SK-N-SH (cell line): ENCODE measurements at regions not wholly inside any gene's neighbourhood (a gene's known extent, or its start where the extent isn't known, plus 50 kb on each side); places are given as distances from the start of the nearest gene placed in this dataset.

Experiments
- CTCF ChIA-PET: fragments of 300-600, 350-600 bp; formaldehyde crosslinking; extraction: SDS; loops from one replicate; lab custom pipeline; 2021; lab: Yijun Ruan, JAX
- POLR2A ChIA-PET: fragments of 350-600 bp; sonication (Branson Sonifier 250); formaldehyde crosslinking; extraction: SDS; loops from one replicate; lab custom pipeline; 2020; ENCODE audit warnings: antibody characterized with exemption, inconsistent platforms; lab: Yijun Ruan, JAX
- DNase-seq: peaks from one replicate; pipeline ENCODE4 v3.0.0; 2012
- H2AFZ ChIP-seq: fragments of 200-600 bp; sonication (generic); 2 replicates; pipeline ENCODE4 v1.8.1; 2016; ENCODE audit warnings: antibody characterized with exemption, mild to moderate bottlenecking, low read depth
- H3F3A ChIP-seq: fragments of 200-600 bp; sonication (generic); replicated peaks from 2 replicates; pipeline ENCODE3; 2016; ENCODE audit warnings: antibody characterized with exemption, mild to moderate bottlenecking; ENCODE audit not compliant: insufficient read depth
- H3K27ac ChIP-seq, 2 experiments: fragments of 200-500 bp in 1 of 2; fragments of 200-600 bp in 1 of 2; sonication (Bioruptor generic) in 1 of 2; sonication (generic), shearing (Covaris generic) in 1 of 2; 2 replicates each; pipeline versions ENCODE4 v1.5.1 to v1.6.1; 2014 to 2016; ENCODE audit warnings: low read depth in 2 of 2, inconsistent platforms in 1 of 2, low read length in 1 of 2, mild to moderate bottlenecking in 1 of 2, mixed read lengths in 1 of 2
- H3K27me3 ChIP-seq: fragments of 200-600 bp; sonication (generic), shearing (Covaris generic); 2 replicates; pipeline ENCODE4 v1.6.1; 2016; ENCODE audit warnings: mixed run types; ENCODE audit not compliant: insufficient read depth
- H3K36me3 ChIP-seq, 2 experiments: fragments of 200-500 bp in 1 of 2; fragments of 200-600 bp in 1 of 2; sonication (Bioruptor generic) in 1 of 2; sonication (generic) in 1 of 2; replicated peaks in 1 of 2; 2 replicates each; pipeline versions ENCODE3 to v1.5.1; 2014 to 2016; ENCODE audit warnings: low read length in 1 of 2, mild to moderate bottlenecking in 1 of 2; ENCODE audit not compliant: insufficient read depth in 2 of 2, control insufficient read depth in 1 of 2
- H3K4me1 ChIP-seq, 2 experiments: fragments of 200-500 bp in 1 of 2; fragments of 200-600 bp in 1 of 2; sonication (Bioruptor generic) in 1 of 2; sonication (generic), shearing (Covaris generic) in 1 of 2; 2 replicates each; pipeline versions ENCODE4 v1.5.1 to v1.6.1; 2014 to 2016; ENCODE audit warnings: low read depth in 1 of 2, low read length in 1 of 2, mixed run types in 1 of 2; ENCODE audit not compliant: insufficient read depth in 2 of 2, control insufficient read depth in 1 of 2
- H3K4me2 ChIP-seq: fragments of 200-600 bp; sonication (generic), shearing (Covaris generic); 2 replicates; pipeline ENCODE4 v1.6.1; 2017; ENCODE audit warnings: mixed run types
- H3K4me3 ChIP-seq, 2 experiments: fragments of 200-500 bp in 1 of 2; fragments of 200-600 bp in 1 of 2; sonication (Bioruptor generic) in 1 of 2; sonication (generic), shearing (Covaris generic) in 1 of 2; 2 replicates each; pipeline versions ENCODE4 v1.5.1 to v1.8.1; 2014 to 2016; ENCODE audit warnings: low read depth in 2 of 2, inconsistent platforms in 1 of 2, low read length in 1 of 2, mild to moderate bottlenecking in 1 of 2, mixed read lengths in 1 of 2, moderate library complexity in 1 of 2
- H3K79me2 ChIP-seq: fragments of 200-600 bp; sonication (generic); 2 replicates; pipeline ENCODE4 v1.8.1; 2017; ENCODE audit warnings: mild to moderate bottlenecking; ENCODE audit not compliant: insufficient read depth
- H3K9ac ChIP-seq: fragments of 200-600 bp; sonication (generic); 2 replicates; pipeline ENCODE4 v1.6.1; 2017; ENCODE audit warnings: mixed run types
- H3K9me2 ChIP-seq: fragments of 200-600 bp; sonication (generic); 2 replicates; pipeline ENCODE4 v1.6.1; 2017; ENCODE audit warnings: mixed run types
- H3K9me3 ChIP-seq: fragments of 200-600 bp; sonication (generic); 2 replicates; pipeline ENCODE4 v1.6.1; 2017; ENCODE audit warnings: mixed run types, mild to moderate bottlenecking, moderate library complexity
- H4K20me1 ChIP-seq: fragments of 200-600 bp; sonication (generic); 2 replicates; pipeline ENCODE4 v1.6.1; 2017; ENCODE audit warnings: mild to moderate bottlenecking, mixed run types; ENCODE audit not compliant: insufficient read depth
- CHD2 ChIP-seq: fragments of 150-350 bp; IDR thresholded peaks from 2 replicates; pipeline ENCODE4 v1.6.1; 2018; ENCODE audit warnings: low read length; ENCODE audit not compliant: partially characterized antibody
- ELF1 ChIP-seq: IDR thresholded peaks from 2 replicates; pipeline ENCODE4 v1.4.0; 2012
- EP300 ChIP-seq, 2 experiments: IDR thresholded peaks; 2 replicates each; pipeline versions ENCODE4 v1.4.0 to v1.6.1; 2012; ENCODE audit warnings: borderline replicate concordance in 1 of 2, low read depth in 1 of 2, low read length in 1 of 2
- EZH2phosphoT487 ChIP-seq: fragments of 200-600 bp; sonication (generic); IDR thresholded peaks from 2 replicates; pipeline ENCODE4 v1.6.1; 2017; ENCODE audit warnings: low read depth, mixed run types, mild to moderate bottlenecking, antibody characterized with exemption, moderate library complexity, borderline replicate concordance
- FOSL2 ChIP-seq: IDR thresholded peaks from 2 replicates; pipeline ENCODE4 v1.4.0; 2012; ENCODE audit warnings: low read depth, mild to moderate bottlenecking, moderate library complexity, borderline replicate concordance
- FOXM1 ChIP-seq: IDR thresholded peaks from 2 replicates; pipeline ENCODE4 v1.4.0; 2012; ENCODE audit warnings: low read depth, mild to moderate bottlenecking
- JUND ChIP-seq: IDR thresholded peaks from 2 replicates; pipeline ENCODE4 v1.4.0; 2012
- MEF2A ChIP-seq: IDR thresholded peaks from 2 replicates; pipeline ENCODE4 v1.4.0; 2012; ENCODE audit warnings: low read depth, borderline replicate concordance
- RAD21 ChIP-seq: IDR thresholded peaks from 2 replicates; pipeline ENCODE4 v1.6.1; 2012; ENCODE audit warnings: mild to moderate bottlenecking, low read length
- RCOR1 ChIP-seq: fragments of 150-350 bp; IDR thresholded peaks from 2 replicates; pipeline ENCODE4 v1.6.1; 2017; ENCODE audit warnings: antibody characterized with exemption, low read length
- RXRA ChIP-seq: IDR thresholded peaks from 2 replicates; pipeline ENCODE4 v1.4.0; 2012; ENCODE audit warnings: low read depth, mild to moderate bottlenecking, borderline replicate concordance
- SIN3A ChIP-seq: IDR thresholded peaks from 2 replicates; pipeline ENCODE4 v1.6.1; 2012; ENCODE audit warnings: low read depth, mild to moderate bottlenecking, low read length, moderate library complexity, borderline replicate concordance
- SMC3 ChIP-seq: IDR thresholded peaks from 2 replicates; pipeline ENCODE4 v1.6.1; 2012; ENCODE audit warnings: low read depth, low read length, improper control_type of control experiment
- TAF1 ChIP-seq: IDR thresholded peaks from 2 replicates; pipeline ENCODE4 v1.6.1; 2012; ENCODE audit warnings: low read depth, mild to moderate bottlenecking, low read length, moderate library complexity, borderline replicate concordance
- WGBS: methylation state at CpG from one replicate; pipeline ENCODE4 v1.1.6; 2017; ENCODE audit warnings: low lambda C conversion rate; 5-methylcytosine and 5-hydroxymethylcytosine counted together
- TF ChIP-seq, protein P1 (sequence below): fragments of 150-350 bp; IDR thresholded peaks from 2 replicates; pipeline ENCODE4 v1.6.1; 2017; ENCODE audit warnings: antibody characterized with exemption, low read length, low read depth, borderline replicate concordance
- TF ChIP-seq, protein P2 (sequence below): fragments of 150-350 bp; IDR thresholded peaks from 2 replicates; pipeline ENCODE4 v1.6.1; 2016; ENCODE audit warnings: mild to moderate bottlenecking, low read depth, low read length
- TF ChIP-seq, protein P3 (sequence below): fragments of 200-600 bp; sonication (generic); IDR thresholded peaks from 2 replicates; pipeline ENCODE4 v1.6.1; 2017; ENCODE audit warnings: antibody characterized with exemption, mild to moderate bottlenecking, moderate library complexity
- TF ChIP-seq, protein P4 (sequence below): IDR thresholded peaks from 2 replicates; pipeline ENCODE4; 2012
- TF ChIP-seq, protein P5 (sequence below): IDR thresholded peaks from 2 replicates; pipeline ENCODE4 v1.4.0; 2012; ENCODE audit warnings: low read depth
- TF ChIP-seq, protein P6 (sequence below): IDR thresholded peaks from 2 replicates; pipeline ENCODE4 v1.4.0; 2012; ENCODE audit warnings: low read depth, borderline replicate concordance
- TF ChIP-seq, protein P7 (sequence below): IDR thresholded peaks from 2 replicates; pipeline ENCODE4 v1.4.0; 2012; ENCODE audit warnings: low read depth, borderline replicate concordance

DNA sequence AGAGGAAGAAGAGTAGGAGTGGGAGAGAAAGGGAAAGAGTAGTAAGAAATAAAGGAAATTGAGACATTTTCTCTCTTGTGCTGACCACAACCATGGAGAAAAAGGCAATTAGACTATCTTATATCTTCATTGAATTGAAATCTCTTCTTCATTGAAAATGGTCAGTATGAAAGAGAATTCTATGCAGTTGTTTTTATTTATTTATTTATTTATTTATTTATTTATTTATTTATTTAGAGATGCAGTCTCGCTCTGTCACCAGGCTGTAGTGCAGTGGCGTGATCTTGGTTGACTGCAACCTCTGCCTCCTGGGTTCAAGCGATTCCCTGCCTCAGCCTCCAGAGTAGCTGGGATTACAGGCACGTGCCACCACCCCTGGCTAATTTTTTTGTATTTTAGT lies 447.1 kb downstream of the PTPRC start:
- TF ChIP-seq RCOR1 (no peak), EZH2phosphoT487 (no peak), SMC3 (no peak), RAD21 (no peak), RXRA (no peak), MEF2A (no peak), ELF1 (no peak)
- TF ChIP-seq, protein P1, sequence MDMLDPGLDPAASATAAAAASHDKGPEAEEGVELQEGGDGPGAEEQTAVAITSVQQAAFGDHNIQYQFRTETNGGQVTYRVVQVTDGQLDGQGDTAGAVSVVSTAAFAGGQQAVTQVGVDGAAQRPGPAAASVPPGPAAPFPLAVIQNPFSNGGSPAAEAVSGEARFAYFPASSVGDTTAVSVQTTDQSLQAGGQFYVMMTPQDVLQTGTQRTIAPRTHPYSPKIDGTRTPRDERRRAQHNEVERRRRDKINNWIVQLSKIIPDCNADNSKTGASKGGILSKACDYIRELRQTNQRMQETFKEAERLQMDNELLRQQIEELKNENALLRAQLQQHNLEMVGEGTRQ = no peak
- TF ChIP-seq, protein P2, sequence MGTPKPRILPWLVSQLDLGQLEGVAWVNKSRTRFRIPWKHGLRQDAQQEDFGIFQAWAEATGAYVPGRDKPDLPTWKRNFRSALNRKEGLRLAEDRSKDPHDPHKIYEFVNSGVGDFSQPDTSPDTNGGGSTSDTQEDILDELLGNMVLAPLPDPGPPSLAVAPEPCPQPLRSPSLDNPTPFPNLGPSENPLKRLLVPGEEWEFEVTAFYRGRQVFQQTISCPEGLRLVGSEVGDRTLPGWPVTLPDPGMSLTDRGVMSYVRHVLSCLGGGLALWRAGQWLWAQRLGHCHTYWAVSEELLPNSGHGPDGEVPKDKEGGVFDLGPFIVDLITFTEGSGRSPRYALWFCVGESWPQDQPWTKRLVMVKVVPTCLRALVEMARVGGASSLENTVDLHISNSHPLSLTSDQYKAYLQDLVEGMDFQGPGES = no peak
- TF ChIP-seq, protein P3, sequence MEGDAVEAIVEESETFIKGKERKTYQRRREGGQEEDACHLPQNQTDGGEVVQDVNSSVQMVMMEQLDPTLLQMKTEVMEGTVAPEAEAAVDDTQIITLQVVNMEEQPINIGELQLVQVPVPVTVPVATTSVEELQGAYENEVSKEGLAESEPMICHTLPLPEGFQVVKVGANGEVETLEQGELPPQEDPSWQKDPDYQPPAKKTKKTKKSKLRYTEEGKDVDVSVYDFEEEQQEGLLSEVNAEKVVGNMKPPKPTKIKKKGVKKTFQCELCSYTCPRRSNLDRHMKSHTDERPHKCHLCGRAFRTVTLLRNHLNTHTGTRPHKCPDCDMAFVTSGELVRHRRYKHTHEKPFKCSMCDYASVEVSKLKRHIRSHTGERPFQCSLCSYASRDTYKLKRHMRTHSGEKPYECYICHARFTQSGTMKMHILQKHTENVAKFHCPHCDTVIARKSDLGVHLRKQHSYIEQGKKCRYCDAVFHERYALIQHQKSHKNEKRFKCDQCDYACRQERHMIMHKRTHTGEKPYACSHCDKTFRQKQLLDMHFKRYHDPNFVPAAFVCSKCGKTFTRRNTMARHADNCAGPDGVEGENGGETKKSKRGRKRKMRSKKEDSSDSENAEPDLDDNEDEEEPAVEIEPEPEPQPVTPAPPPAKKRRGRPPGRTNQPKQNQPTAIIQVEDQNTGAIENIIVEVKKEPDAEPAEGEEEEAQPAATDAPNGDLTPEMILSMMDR = no peak
- no peak for DNase-seq
- CTCF ChIA-PET = interaction anchor here (1.6 kb wide), 1 partner anchor 16 kb away, joined by 4 read pairs; no protein-coding TSS in a partner anchor
- 77% methylated on average over 4 of the region's 4 CpGs for WGBS
- no peaks in the 10 kb centered on the region for H3F3A ChIP-seq
- no peaks in the 10 kb centered on the region for H3K36me3 ChIP-seq
- no peak overlapping the region for H3K9ac ChIP-seq
- no peaks in the 10 kb centered on the region for H3K9me3 ChIP-seq
- POLR2A ChIA-PET = no interaction called here
- no peaks in the 10 kb centered on the region for H3K27me3 ChIP-seq
- no peaks in the 10 kb centered on the region for H3K9me2 ChIP-seq
- H3K27ac ChIP-seq = no peak overlapping the region
- H3K4me2 ChIP-seq = no peak overlapping the region
- H3K4me1 ChIP-seq = peaks cover 10 to 11% of the 10 kb centered on the region in 2 experiments; a peak in 3 of 4 replicates
- H3K4me3 ChIP-seq = no peak overlapping the region
- no peaks in the 10 kb centered on the region for H3K79me2 ChIP-seq
- H4K20me1 ChIP-seq = no peaks in the 10 kb centered on the region
- H2AFZ ChIP-seq = no peak overlapping the region

DNA sequence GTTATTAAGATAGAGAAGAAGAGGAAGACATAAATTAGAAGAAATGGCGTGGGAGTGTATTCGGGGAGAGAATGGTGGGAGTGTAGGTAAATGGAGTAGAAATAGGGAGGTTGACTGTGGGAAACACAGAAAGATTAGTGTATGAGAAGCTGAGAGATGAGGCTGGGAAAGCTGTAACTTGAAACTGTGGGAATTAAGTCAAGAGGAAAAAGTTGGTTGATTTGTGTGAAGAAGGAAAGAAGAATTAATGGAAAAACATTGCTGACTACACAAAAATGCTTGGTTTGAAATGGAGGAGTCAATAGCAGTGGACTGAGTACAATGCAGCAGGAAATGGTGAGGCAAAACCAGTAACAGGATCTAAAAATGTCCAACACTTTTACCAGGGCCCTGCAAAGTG lies 448.3 kb downstream of the PTPRC start:
- Histone ChIP-seq H3K4me3 (no peak overlapping the region), H3K27ac (no peak overlapping the region), H4K20me1 (no peaks in the 10 kb centered on the region), H3K9me3 (no peaks in the 10 kb centered on the region), H2AFZ (no peak overlapping the region), H3K79me2 (no peaks in the 10 kb centered on the region), H3K27me3 (no peaks in the 10 kb centered on the region), H3K4me2 (no peak overlapping the region), H3K9ac (no peak overlapping the region), H3F3A (no peaks in the 10 kb centered on the region), H3K36me3 (no peaks in the 10 kb centered on the region), H3K9me2 (no peaks in the 10 kb centered on the region), H3K4me1 (peaks cover 10 to 11% of the 10 kb centered on the region in 2 experiments; a peak in 3 of 4 replicates)
- DNase-seq = no peak
- WGBS = 91% methylated on average over 2 of the region's 2 CpGs
- ChIA-PET CTCF (no interaction called here), POLR2A (no interaction called here)
- TF ChIP-seq, protein P4, sequence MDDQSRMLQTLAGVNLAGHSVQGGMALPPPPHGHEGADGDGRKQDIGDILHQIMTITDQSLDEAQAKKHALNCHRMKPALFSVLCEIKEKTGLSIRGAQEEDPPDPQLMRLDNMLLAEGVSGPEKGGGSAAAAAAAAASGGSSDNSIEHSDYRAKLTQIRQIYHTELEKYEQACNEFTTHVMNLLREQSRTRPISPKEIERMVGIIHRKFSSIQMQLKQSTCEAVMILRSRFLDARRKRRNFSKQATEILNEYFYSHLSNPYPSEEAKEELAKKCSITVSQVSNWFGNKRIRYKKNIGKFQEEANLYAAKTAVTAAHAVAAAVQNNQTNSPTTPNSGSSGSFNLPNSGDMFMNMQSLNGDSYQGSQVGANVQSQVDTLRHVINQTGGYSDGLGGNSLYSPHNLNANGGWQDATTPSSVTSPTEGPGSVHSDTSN = no peak
- TF ChIP-seq EP300 (IDR thresholded peaks at IDR 0.05; ENCODE audit: borderline replicate concordance in 1 of 2, low read depth in 1 of 2, low read length in 1 of 2) (no peak), RAD21 (no peak), EZH2phosphoT487 (no peak), TAF1 (no peak), SMC3 (no peak), JUND (no peak), CHD2 (no peak), FOXM1 (no peak), FOSL2 (no peak), ELF1 (no peak), SIN3A (no peak)
- TF ChIP-seq, protein P5, sequence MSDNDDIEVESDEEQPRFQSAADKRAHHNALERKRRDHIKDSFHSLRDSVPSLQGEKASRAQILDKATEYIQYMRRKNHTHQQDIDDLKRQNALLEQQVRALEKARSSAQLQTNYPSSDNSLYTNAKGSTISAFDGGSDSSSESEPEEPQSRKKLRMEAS = no peak
- TF ChIP-seq, protein P6, sequence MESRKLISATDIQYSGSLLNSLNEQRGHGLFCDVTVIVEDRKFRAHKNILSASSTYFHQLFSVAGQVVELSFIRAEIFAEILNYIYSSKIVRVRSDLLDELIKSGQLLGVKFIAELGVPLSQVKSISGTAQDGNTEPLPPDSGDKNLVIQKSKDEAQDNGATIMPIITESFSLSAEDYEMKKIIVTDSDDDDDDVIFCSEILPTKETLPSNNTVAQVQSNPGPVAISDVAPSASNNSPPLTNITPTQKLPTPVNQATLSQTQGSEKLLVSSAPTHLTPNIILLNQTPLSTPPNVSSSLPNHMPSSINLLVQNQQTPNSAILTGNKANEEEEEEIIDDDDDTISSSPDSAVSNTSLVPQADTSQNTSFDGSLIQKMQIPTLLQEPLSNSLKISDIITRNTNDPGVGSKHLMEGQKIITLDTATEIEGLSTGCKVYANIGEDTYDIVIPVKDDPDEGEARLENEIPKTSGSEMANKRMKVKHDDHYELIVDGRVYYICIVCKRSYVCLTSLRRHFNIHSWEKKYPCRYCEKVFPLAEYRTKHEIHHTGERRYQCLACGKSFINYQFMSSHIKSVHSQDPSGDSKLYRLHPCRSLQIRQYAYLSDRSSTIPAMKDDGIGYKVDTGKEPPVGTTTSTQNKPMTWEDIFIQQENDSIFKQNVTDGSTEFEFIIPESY = no peak
- TF ChIP-seq, protein P7, sequence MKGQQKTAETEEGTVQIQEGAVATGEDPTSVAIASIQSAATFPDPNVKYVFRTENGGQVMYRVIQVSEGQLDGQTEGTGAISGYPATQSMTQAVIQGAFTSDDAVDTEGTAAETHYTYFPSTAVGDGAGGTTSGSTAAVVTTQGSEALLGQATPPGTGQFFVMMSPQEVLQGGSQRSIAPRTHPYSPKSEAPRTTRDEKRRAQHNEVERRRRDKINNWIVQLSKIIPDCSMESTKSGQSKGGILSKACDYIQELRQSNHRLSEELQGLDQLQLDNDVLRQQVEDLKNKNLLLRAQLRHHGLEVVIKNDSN = no peak
